H1 (cell line): ENCODE measurements at regions not wholly inside any gene's neighbourhood (a gene's known extent, or its start where the extent isn't known, plus 50 kb on each side); places are given as distances from the start of the nearest gene placed in this dataset.

Source experiments
- CTCF ChIA-PET: fragments of 300-600 bp; sonication (Branson Sonifier 250); formaldehyde crosslinking; loops from one replicate; lab custom pipeline; 2021; ENCODE audit not compliant: partially characterized antibody; lab: Charles Lee
- POLR2A ChIA-PET: fragments of 300-600 bp; sonication (Branson Sonifier 250); formaldehyde crosslinking; loops from one replicate; lab custom pipeline; 2021; ENCODE audit warnings: inconsistent platforms; ENCODE audit not compliant: partially characterized antibody; lab: Charles Lee
- DNase-seq, 2 experiments: peaks; one replicate each; pipeline versions ENCODE4 v3.0.0 to v3.0.0-alpha.2; 2010 to 2022; ENCODE audit warnings: low spot score in 2 of 2, low read depth in 1 of 2, mixed read lengths in 1 of 2
- FAIRE-seq: peaks from 2 replicates; lab custom pipeline; 2011; peaks lifted over from hg19 to GRCh38; lab: Jason Lieb, UNC
- H2AFZ ChIP-seq: 2 replicates; pipeline ENCODE4 v1.8.1; 2012; ENCODE audit warnings: low read length, inconsistent platforms
- H2AK5ac ChIP-seq: 2 replicates; pipeline ENCODE4 v1.6.1; 2013; ENCODE audit warnings: low read depth, low read length
- H2BK120ac ChIP-seq: replicated peaks from 2 replicates; pipeline ENCODE3; 2013; ENCODE audit warnings: low read depth, low read length, inconsistent platforms
- H2BK12ac ChIP-seq: 2 replicates; pipeline ENCODE4 v1.6.1; 2013; ENCODE audit warnings: low read depth, low read length
- H2BK15ac ChIP-seq: 2 replicates; pipeline ENCODE4 v1.6.1; 2013; ENCODE audit warnings: low read length
- H2BK20ac ChIP-seq: 2 replicates; pipeline ENCODE4 v1.6.1; 2013; ENCODE audit warnings: low read length
- H2BK5ac ChIP-seq: 2 replicates; pipeline ENCODE4 v1.6.1; 2013; ENCODE audit warnings: low read depth, low read length
- H3K14ac ChIP-seq: 2 replicates; pipeline ENCODE4 v1.6.1; 2013; ENCODE audit warnings: inconsistent platforms; ENCODE audit not compliant: insufficient read length
- H3K18ac ChIP-seq: 2 replicates; pipeline ENCODE4 v1.6.1; 2013; ENCODE audit warnings: low read length; ENCODE audit errors: extremely low read depth
- H3K23ac ChIP-seq: 2 replicates; pipeline ENCODE4 v1.6.1; 2013; ENCODE audit warnings: inconsistent platforms; ENCODE audit not compliant: insufficient read length
- H3K23me2 ChIP-seq: 2 replicates; pipeline ENCODE4 v1.6.1; 2013; ENCODE audit warnings: low read depth, low read length
- H3K27ac ChIP-seq: 2 replicates; pipeline ENCODE4 v1.6.1; 2011; ENCODE audit warnings: low read depth, low read length, inconsistent platforms
- H3K27me3 ChIP-seq, 4 experiments: replicated peaks in 1 of 4; 1 replicate in 1 of 4; 2 replicates in 3 of 4; pipeline versions ENCODE4 v1.6.1 to v1.8.1; 2011 to 2013; ENCODE audit warnings: low read length in 3 of 4, mild to moderate bottlenecking in 3 of 4, inconsistent platforms in 2 of 4, mixed read lengths in 2 of 4, moderate library complexity in 1 of 4; ENCODE audit not compliant: control insufficient read depth in 3 of 4, insufficient read depth in 3 of 4; ENCODE audit errors: extremely low read depth in 1 of 4
- H3K36me3 ChIP-seq, 4 experiments: 2 replicates each; pipeline versions ENCODE4 v1.6.1 to v1.8.1; 2011 to 2013; ENCODE audit warnings: mild to moderate bottlenecking in 4 of 4, low read length in 3 of 4, moderate library complexity in 2 of 4, control low read depth in 1 of 4, inconsistent platforms in 1 of 4; ENCODE audit not compliant: insufficient read depth in 4 of 4, control insufficient read depth in 2 of 4
- H3K4ac ChIP-seq: replicated peaks from 2 replicates; pipeline ENCODE3; 2013; ENCODE audit warnings: low read length, low read depth, mixed read lengths, inconsistent platforms; ENCODE audit not compliant: insufficient read length
- H3K4me1 ChIP-seq, 4 experiments: replicated peaks in 1 of 4; 1 replicate in 1 of 4; 2 replicates in 3 of 4; pipeline versions ENCODE4 v1.6.1 to v1.8.1; 2011 to 2013; ENCODE audit warnings: low read length in 3 of 4, inconsistent platforms in 2 of 4, mixed read lengths in 1 of 4; ENCODE audit not compliant: insufficient read depth in 4 of 4, control insufficient read depth in 3 of 4
- H3K4me2 ChIP-seq, 2 experiments: 2 replicates each; pipeline versions ENCODE4 v1.6.1 to v1.8.1; 2011 to 2013; ENCODE audit warnings: low read depth in 2 of 2, low read length in 2 of 2, control low read depth in 1 of 2, inconsistent platforms in 1 of 2, mild to moderate bottlenecking in 1 of 2; ENCODE audit not compliant: insufficient read depth in 1 of 2
- H3K4me3 ChIP-seq, 4 experiments: fragments of 200-600, 300-600 bp in 1 of 4; sonication (generic), shearing (Covaris generic), sonication (Bioruptor Twin) in 1 of 4; 2 replicates each; pipeline versions ENCODE4 v1.5.1 to v1.8.1; 2011 to 2016; ENCODE audit warnings: low read length in 4 of 4, low read depth in 3 of 4, control low read depth in 2 of 4, inconsistent platforms in 2 of 4, mild to moderate bottlenecking in 2 of 4, mixed read lengths in 1 of 4, moderate library complexity in 1 of 4; ENCODE audit not compliant: insufficient read depth in 2 of 4; ENCODE audit errors: extremely low read depth in 1 of 4
- H3K56ac ChIP-seq: replicated peaks from 2 replicates; pipeline ENCODE3; 2013; ENCODE audit warnings: low read depth, mild to moderate bottlenecking, mixed read lengths, low read length, inconsistent platforms; ENCODE audit not compliant: insufficient read length
- H3K79me1 ChIP-seq: 2 replicates; pipeline ENCODE4 v1.6.1; 2013; ENCODE audit warnings: low read depth, low read length, control low read depth
- H3K79me2 ChIP-seq, 2 experiments: 2 replicates each; pipeline versions ENCODE4 v1.6.1 to v1.8.1; 2012 to 2013; ENCODE audit warnings: low read length in 2 of 2, mild to moderate bottlenecking in 2 of 2, inconsistent platforms in 1 of 2; ENCODE audit not compliant: insufficient read depth in 2 of 2, control insufficient read depth in 1 of 2
- H3K9ac ChIP-seq, 4 experiments: replicated peaks in 1 of 4; 1 replicate in 1 of 4; 2 replicates in 3 of 4; pipeline versions ENCODE4 v1.6.1 to v1.8.1; 2011 to 2013; ENCODE audit warnings: low read depth in 3 of 4, low read length in 3 of 4, control low read depth in 2 of 4, mild to moderate bottlenecking in 2 of 4, moderate library complexity in 2 of 4, inconsistent platforms in 1 of 4; ENCODE audit errors: extremely low read depth in 1 of 4
- H3K9me3 ChIP-seq, 2 experiments: 2 replicates each; pipeline versions ENCODE4 v1.6.1 to v1.8.1; 2012 to 2013; ENCODE audit warnings: mild to moderate bottlenecking in 2 of 2, moderate library complexity in 2 of 2, control low read depth in 1 of 2, inconsistent platforms in 1 of 2, low read depth in 1 of 2, low read length in 1 of 2, mixed read lengths in 1 of 2; ENCODE audit not compliant: insufficient read depth in 2 of 2
- H4K20me1 ChIP-seq, 2 experiments: replicated peaks in 1 of 2; 2 replicates each; pipeline versions ENCODE3 to v1.8.1; 2011 to 2013; ENCODE audit warnings: inconsistent platforms in 2 of 2, low read length in 2 of 2, mild to moderate bottlenecking in 1 of 2; ENCODE audit not compliant: insufficient read depth in 2 of 2, control insufficient read depth in 1 of 2
- H4K5ac ChIP-seq: 2 replicates; pipeline ENCODE4 v1.6.1; 2013; ENCODE audit warnings: low read length, low read depth, mixed read lengths, inconsistent platforms; ENCODE audit not compliant: insufficient read length
- H4K8ac ChIP-seq: 2 replicates; pipeline ENCODE4 v1.8.0; 2013; ENCODE audit warnings: mild to moderate bottlenecking, moderate library complexity, low read length, inconsistent platforms; ENCODE audit not compliant: insufficient read depth; ENCODE audit errors: extremely low read depth
- H4K91ac ChIP-seq: replicated peaks from 2 replicates; pipeline ENCODE3; 2013; ENCODE audit warnings: low read length, mixed read lengths, inconsistent platforms; ENCODE audit not compliant: insufficient read length
- ASH2L ChIP-seq: fragments of 200-600, 300-600 bp; sonication (generic); IDR thresholded peaks from one replicate; pipeline ENCODE4 v1.7.1; 2017; ENCODE audit warnings: low read length
- BCL11A ChIP-seq, 2 experiments: IDR thresholded peaks; one replicate each; pipeline ENCODE4 v1.6.1; 2011; ENCODE audit warnings: low read depth in 2 of 2, low read length in 2 of 2, mild to moderate bottlenecking in 2 of 2
- CBX5 ChIP-seq: fragments of 300-800, 300-1000 bp; sonication (generic); IDR thresholded peaks from 2 replicates; pipeline ENCODE4 v1.7.1; 2016; ENCODE audit warnings: antibody characterized with exemption, low read length, low read depth
- CHD1 ChIP-seq: IDR thresholded peaks from 2 replicates; pipeline ENCODE4 v1.6.1; 2012; ENCODE audit warnings: low read depth, low read length, improper control_type of control experiment
- CTBP2 ChIP-seq: IDR thresholded peaks from 2 replicates; pipeline ENCODE4 v1.7.0; 2011; ENCODE audit warnings: borderline replicate concordance, mild to moderate bottlenecking, moderate library complexity, mixed read lengths, low read length; ENCODE audit not compliant: insufficient read depth, insufficient read length
- EGR1 ChIP-seq: IDR thresholded peaks from 2 replicates; pipeline ENCODE4 v1.6.1; 2011; ENCODE audit warnings: low read depth, low read length, borderline replicate concordance
- EP300 ChIP-seq, 2 experiments: IDR thresholded peaks; 1 replicate in 1 of 2; 2 replicates in 1 of 2; pipeline ENCODE4 v1.6.1; 2011 to 2012; ENCODE audit warnings: low read depth in 2 of 2, low read length in 2 of 2, mild to moderate bottlenecking in 2 of 2, borderline replicate concordance in 1 of 2, inconsistent platforms in 1 of 2, moderate library complexity in 1 of 2
- JUND ChIP-seq: IDR thresholded peaks from 2 replicates; pipeline ENCODE4 v1.6.1; 2011; ENCODE audit warnings: mild to moderate bottlenecking, improper control_type of control experiment, low read length
- PHF8 ChIP-seq: fragments of 200-600 bp; sonication (generic); conservative IDR thresholded peaks from 2 replicates; pipeline ENCODE4 v1.7.1; 2012; ENCODE audit warnings: low read depth, mild to moderate bottlenecking, inconsistent platforms, low read length, moderate library complexity
- POLR2AphosphoS5 ChIP-seq: IDR thresholded peaks from 2 replicates; pipeline ENCODE4 v1.6.1; 2011; ENCODE audit warnings: low read depth, low read length
- SP1 ChIP-seq: IDR thresholded peaks from 2 replicates; pipeline ENCODE4 v1.6.1; 2011; ENCODE audit warnings: low read depth, low read length
- SP4 ChIP-seq: IDR thresholded peaks from 2 replicates; pipeline ENCODE4 v1.6.1; 2012; ENCODE audit warnings: low read length, inconsistent platforms
- SUZ12 ChIP-seq: fragments of 200-600 bp; sonication (generic); IDR thresholded peaks from 2 replicates; pipeline ENCODE4 v1.6.1; 2012; ENCODE audit warnings: mild to moderate bottlenecking, inconsistent platforms, low read length, moderate library complexity, mixed read lengths
- TBP ChIP-seq: IDR thresholded peaks from 2 replicates; pipeline ENCODE4 v1.6.1; 2011; ENCODE audit warnings: low read depth, low read length, improper control_type of control experiment
- YY1 ChIP-seq: IDR thresholded peaks from 2 replicates; pipeline ENCODE4 v1.6.1; 2011; ENCODE audit warnings: low read depth, mild to moderate bottlenecking, low read length
- WGBS, 2 experiments: shearing (Covaris generic) in 1 of 2; methylation state at CpG; one replicate each; pipeline versions ENCODE4 v1.1.6 to v1.1.7; 2013 to 2015; ENCODE audit warnings: low lambda C conversion rate in 2 of 2, mixed read lengths in 2 of 2, inconsistent platforms in 1 of 2, low coverage in 1 of 2, missing lambda C conversion rate in 1 of 2; ENCODE audit not compliant: insufficient replicate concordance in 2 of 2, insufficient coverage in 1 of 2, insufficient read length in 1 of 2; ENCODE audit errors: extremely low coverage in 1 of 2, missing lambda C conversion rate in 1 of 2; 5-methylcytosine and 5-hydroxymethylcytosine counted together

DNA sequence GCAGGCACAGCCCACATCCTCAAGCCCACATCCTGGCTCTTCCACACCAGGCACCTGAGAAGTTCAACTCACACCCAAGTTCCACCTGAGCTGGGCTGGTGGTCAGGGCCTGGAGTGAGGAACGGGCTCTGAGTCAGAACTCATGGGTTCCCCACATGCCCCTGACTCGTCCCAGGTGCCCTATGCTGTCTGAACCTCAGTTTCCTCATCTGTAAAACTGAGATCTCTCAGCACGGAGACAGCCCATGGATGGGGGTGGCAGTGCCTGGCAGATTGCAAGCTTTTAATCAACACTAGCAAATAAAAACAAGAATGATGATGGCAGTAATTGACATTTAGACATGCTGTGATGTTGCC lies 307.8 kb downstream of the NDUFA10 start:
- Histone ChIP-seq H3K14ac (no peak overlapping the region), H3K9me3 (peaks cover 25 to 27% of the 10 kb centered on the region in 2 experiments), H2BK5ac (no peak overlapping the region), H3K27ac (no peak overlapping the region), H4K20me1 (peaks cover 0 to 2% of the 10 kb centered on the region in 2 experiments), H2AK5ac (no peak overlapping the region), H4K5ac (no peak overlapping the region), H3K27me3 (no peaks in the 10 kb centered on the region), H3K18ac (no peak overlapping the region), H2BK15ac (no peak overlapping the region), H3K79me2 (no peaks in the 10 kb centered on the region), H4K91ac (no peak overlapping the region), H3K36me3 (no peaks in the 10 kb centered on the region; a peak in 1 of 8 replicates), H2AFZ (no peak overlapping the region), H3K9ac (no peak overlapping the region), H3K23me2 (peaks cover 2% of the 10 kb centered on the region; the same call in 1 of the 2 replicates), H3K56ac (no peak overlapping the region), H4K8ac (no peak overlapping the region), H3K23ac (no peak overlapping the region), H2BK12ac (no peak overlapping the region), H3K4me1 (no peaks in the 10 kb centered on the region), H2BK120ac (no peak overlapping the region), H3K4me2 (no peak overlapping the region), H3K79me1 (no peaks in the 10 kb centered on the region), H2BK20ac (no peak overlapping the region), H3K4ac (no peak overlapping the region), H3K4me3 (no peak overlapping the region)
- CTCF ChIA-PET = no interaction called here
- WGBS, 2 experiments = 86% methylated on average over 3 of the region's 3 CpGs; no CpG with 5 or more reads in 1 of the 2 experiments
- POLR2A ChIA-PET = no interaction called here
- FAIRE-seq (no peak), DNase-seq (no peak)
- TF ChIP-seq POLR2AphosphoS5 (no peak), CBX5 (no peak), SUZ12 (no peak), EGR1 (no peak), ASH2L (no peak), BCL11A (IDR thresholded peaks at IDR 0.05; ENCODE audit: low read depth in 2 of 2, low read length in 2 of 2) (no peak), EP300 (IDR thresholded peaks at IDR 0.05; ENCODE audit: borderline replicate concordance in 1 of 2, low read depth in 2 of 2, low read length in 2 of 2) (no peak), YY1 (no peak), JUND (no peak), PHF8 (no peak), CTBP2 (no peak), SP1 (no peak), TBP (no peak), SP4 (no peak), CHD1 (no peak)
